Neural progenitor cell (in vitro differentiated cells): ENCODE measurements at regions not wholly inside any gene's neighbourhood (a gene's known extent, or its start where the extent isn't known, plus 50 kb on each side); places are given as distances from the start of the nearest gene placed in this dataset.

Experiments
- CTCF ChIP-seq: fragments of 200-600 bp; sonication (generic); IDR thresholded peaks from 2 replicates; pipeline ENCODE4 v1.5.1; 2017; ENCODE audit warnings: antibody characterized with exemption, mild to moderate bottlenecking
- EZH2phosphoT487 ChIP-seq: fragments of 200-600 bp; sonication (generic); IDR thresholded peaks from 2 replicates; pipeline ENCODE4 v1.6.1; 2017; ENCODE audit warnings: antibody characterized with exemption

- TF ChIP-seq CTCF (no peak), EZH2phosphoT487 (no peak)
Measured at GRCh38 chr4:65983061-65983460, 312.8 kb upstream of the EPHA5 start.
